ENCODE measurements at regions not wholly inside any gene's neighbourhood (a gene's known extent, or its start where the extent isn't known, plus 50 kb on each side); places are given as distances from the start of the nearest gene placed in this dataset.
"Not testable (repeated sequence)": the region's sequence is repeated elsewhere in the genome, so short reads cannot be mapped to it uniquely, and the experiment has no call there.

GRCh38 chr2:192535956-192536921 lies 341.5 kb upstream of the TMEFF2 start:
- DNase-seq (ENCODE audit: missing footprints) (no peak), ATAC-seq (no peak)
- intact Hi-C loops (cut with DNase I): no loop called here

DNA sequence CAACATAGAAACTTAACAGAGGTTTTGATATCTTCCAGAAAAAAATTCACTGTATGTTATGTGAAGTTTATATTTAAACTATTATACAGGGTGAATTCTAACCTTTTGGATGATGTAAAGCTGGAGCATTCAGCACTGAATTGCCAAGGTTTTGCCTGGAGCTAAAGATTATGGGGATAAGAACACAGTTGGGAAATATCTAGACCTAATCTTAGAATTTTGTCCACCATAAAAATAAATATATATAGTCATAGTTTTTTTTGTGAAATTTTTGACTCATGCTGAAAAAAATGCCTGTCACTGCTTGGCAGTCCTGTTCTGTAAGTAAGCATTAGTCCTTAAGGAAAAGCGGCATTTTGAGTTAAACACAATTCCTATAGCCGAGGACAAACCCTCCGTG lies 339.3 kb upstream of the TMEFF2 start:
- intact Hi-C loops (cut with DNase I): no loop called here
- no peak for DNase-seq (ENCODE audit: missing footprints)
- no peak for ATAC-seq

DNA sequence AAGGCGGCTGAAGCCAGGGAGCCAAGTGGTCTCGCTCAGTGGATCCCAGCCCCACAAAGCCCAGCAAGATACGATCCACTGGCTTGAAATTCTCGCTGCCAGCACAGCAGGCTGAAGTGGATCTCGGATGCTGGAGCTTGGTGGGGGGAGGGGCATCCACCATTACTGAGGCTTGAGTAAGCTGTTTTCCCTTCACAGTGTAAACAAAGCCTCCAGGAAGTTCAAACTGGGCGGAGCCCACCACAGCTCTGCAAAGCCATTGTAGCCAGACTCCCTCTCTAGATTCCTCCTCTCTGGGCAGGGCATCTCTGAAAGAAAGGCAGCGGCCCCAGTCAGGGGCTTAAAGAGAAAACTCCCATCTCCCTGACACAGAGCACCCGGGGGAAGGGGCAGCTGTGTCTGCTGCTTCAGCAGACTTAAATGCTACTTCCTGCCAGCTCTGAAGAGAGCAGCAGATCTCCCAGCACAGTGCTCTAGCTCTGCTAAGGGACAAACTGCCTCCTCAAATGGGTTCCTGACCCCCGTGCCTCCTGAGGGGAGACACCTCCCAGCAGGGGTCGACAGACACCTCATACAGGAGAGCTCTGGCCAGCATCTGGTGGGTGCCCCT lies 330.0 kb upstream of the TMEFF2 start:
- intact Hi-C loops (cut with DNase I); ATAC-seq; DNase-seq (ENCODE audit: missing footprints): not testable (repeated sequence)

GRCh38 chr2:192524214-192524613 lies 329.5 kb upstream of the TMEFF2 start:
- DNase-seq (ENCODE audit: missing footprints); intact Hi-C loops (cut with DNase I); ATAC-seq: not testable (repeated sequence)

GRCh38 chr2:192515937-192516336 lies 321.2 kb upstream of the TMEFF2 start:
- intact Hi-C loops (cut with DNase I): no loop called here
- ATAC-seq: no peak
- no peak for DNase-seq (ENCODE audit: missing footprints)

DNA sequence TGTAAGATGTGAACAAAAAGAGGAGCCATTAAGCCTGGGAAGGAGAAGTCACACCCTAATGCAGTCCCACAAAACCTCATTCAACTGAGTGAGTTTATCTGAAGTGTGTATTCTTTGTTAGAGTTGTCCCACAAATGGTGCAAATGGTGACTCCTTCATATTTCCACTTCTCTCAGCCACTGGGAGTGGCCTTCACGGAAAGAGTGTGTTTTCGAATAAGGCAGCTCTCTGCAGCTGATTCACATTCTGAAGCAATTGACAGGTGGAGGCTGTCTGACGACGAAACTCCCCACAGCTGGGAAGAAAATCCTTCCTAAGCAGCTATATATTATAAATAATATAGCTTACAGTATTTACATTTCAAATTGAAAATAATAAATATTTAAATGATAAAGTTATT lies 318.8 kb upstream of the TMEFF2 start:
- intact Hi-C loops (cut with DNase I): no loop called here
- DNase-seq (ENCODE audit: missing footprints): no peak
- ATAC-seq: no peak

DNA sequence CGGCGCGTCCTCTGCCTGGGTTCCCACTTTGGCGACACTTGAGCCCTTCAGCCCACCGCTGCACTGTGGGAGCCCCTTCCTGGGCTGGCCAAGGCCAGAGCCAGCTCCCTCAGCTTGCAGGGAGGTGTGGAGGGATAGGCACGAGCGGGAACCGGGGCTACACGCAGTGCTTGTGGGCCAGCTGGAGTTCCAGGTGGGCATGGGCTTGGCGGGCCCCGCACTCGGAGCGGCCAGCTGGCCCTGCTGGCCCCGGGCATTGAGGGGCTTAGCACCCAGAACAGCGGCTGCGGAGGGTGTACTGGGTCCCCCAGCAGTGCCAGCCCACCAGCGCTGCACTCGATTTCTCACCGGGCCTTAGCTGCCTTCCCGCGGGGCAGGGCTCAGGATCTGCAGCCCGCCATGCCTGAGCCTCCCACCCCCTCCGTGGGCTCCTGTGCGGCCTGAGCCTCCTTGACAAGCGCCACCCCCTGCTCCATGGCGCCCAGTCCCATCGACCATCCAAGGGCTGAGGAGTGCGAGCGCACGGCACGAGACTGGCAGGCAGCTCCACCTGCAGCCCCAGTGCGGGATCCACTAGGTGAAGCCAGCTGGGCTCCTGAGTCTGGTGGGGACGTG lies 313.2 kb upstream of the TMEFF2 start:
- ATAC-seq; intact Hi-C loops (cut with DNase I); DNase-seq (ENCODE audit: missing footprints): not testable (repeated sequence)

- no peak for DNase-seq (ENCODE audit: missing footprints)
- no peak for ATAC-seq
- intact Hi-C loops (cut with DNase I): no loop called here
Observed at GRCh38 chr2:192500550-192501200, 305.9 kb upstream of the TMEFF2 start.

DNA sequence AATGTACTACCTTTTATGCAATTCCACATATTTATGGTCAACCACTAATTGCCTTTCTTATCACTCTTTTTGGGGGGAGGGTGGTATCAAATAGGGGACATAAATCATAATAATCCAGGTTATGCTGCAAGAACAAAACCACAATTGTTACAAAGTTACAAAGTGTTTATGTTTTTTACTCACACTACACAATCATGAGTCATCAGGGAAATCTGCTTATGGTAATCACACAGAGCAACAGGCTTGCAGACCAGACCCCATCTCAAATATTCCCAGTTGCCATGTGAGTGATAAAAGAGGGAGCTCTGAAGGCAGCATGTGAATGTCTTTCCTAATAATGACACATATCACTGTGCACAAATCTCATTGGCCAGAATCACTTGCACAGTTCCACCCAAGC lies 304.7 kb upstream of the TMEFF2 start:
- no peak for DNase-seq (ENCODE audit: missing footprints)
- ATAC-seq: no peak
- intact Hi-C loops (cut with DNase I): no loop called here

GRCh38 chr2:192498747-192499146 lies 304.0 kb upstream of the TMEFF2 start:
- ATAC-seq (no peak), DNase-seq (ENCODE audit: missing footprints) (no peak)
- intact Hi-C loops (cut with DNase I): no loop called here

DNA sequence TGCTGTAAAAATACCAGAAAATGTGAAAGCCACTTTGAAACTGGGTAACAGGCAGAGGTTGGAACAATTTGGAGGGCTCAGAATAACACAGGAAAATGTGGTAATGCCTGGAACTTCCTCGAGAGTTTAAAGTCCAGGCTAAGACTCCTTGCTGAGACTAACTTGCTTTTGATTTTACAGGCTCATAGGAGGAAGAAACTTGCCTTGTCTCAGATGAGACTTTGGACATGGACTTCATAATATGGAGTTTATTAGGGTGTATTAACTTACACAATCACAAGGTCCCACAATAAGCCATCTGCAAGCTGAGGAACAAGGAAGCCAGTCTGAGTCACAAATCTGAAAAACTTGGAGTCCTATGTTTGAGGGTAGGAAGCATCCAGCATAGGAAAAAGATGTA lies 293.4 kb upstream of the TMEFF2 start:
- DNase-seq (ENCODE audit: missing footprints); intact Hi-C loops (cut with DNase I); ATAC-seq: not testable (repeated sequence)

DNA sequence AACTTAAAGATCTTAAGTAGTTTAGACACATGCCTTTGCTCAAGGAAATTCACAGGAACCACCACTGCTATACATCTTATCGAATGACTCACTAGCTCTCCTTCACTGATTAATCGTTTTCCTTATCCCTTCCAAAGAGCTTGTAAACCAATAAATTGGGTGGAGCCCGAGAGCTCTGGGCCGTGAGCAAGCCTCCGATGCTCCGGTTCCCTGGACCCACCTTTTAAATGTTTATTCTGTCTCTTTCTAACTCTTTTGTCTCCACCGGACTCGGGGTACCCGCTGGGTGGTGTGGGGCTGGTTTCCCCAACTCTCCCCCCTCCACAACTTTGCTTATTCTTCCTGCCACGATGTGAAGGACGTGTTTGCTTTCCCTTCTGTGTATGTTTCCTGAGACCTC lies 292.9 kb upstream of the TMEFF2 start:
- intact Hi-C loops (cut with DNase I): no loop called here
- no peak for DNase-seq (ENCODE audit: missing footprints)
- no peak for ATAC-seq

- ATAC-seq: no peak
- no peak for DNase-seq (ENCODE audit: missing footprints)
- intact Hi-C loops (cut with DNase I): no loop called here
Observed at GRCh38 chr2:192484903-192485302, 290.2 kb upstream of the TMEFF2 start.

- DNase-seq (ENCODE audit: missing footprints): no peak
- intact Hi-C loops (cut with DNase I): no loop called here
Observed at GRCh38 chr2:192480984-192481383, 286.3 kb upstream of the TMEFF2 start.

GRCh38 chr2:192473331-192473730 lies 278.6 kb upstream of the TMEFF2 start:
- intact Hi-C loops (cut with DNase I): no loop called here
- DNase-seq (ENCODE audit: missing footprints) (no peak), ATAC-seq (no peak)

More at GRCh38 chr2:192480984-192481383, 286.3 kb upstream of the TMEFF2 start:
- no peak for ATAC-seq

GRCh38 chr2:192471982-192472381 lies 277.2 kb upstream of the TMEFF2 start:
- intact Hi-C loops (cut with DNase I): no loop called here
- ATAC-seq (no peak), DNase-seq (ENCODE audit: missing footprints) (no peak)

DNA sequence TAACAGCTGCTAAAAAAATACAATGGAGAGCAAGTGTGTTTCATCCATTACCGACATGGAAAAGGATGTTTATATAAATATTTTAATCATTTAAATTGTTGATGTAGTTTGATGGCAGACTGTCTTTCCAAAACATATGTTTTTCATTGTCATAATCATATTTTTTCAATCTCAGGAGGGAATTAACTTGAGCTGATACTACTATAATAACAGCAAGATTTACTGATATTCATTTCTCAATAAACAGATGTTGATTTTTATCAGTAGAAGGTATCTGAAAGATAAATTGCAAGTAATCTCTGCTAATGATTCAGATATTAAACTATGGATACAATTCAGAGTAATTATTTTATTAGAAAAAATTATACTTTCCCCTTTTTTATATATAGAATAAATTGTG lies 274.9 kb upstream of the TMEFF2 start:
- intact Hi-C loops (cut with DNase I): no loop called here
- DNase-seq (ENCODE audit: missing footprints): no peak
- no peak for ATAC-seq

DNA sequence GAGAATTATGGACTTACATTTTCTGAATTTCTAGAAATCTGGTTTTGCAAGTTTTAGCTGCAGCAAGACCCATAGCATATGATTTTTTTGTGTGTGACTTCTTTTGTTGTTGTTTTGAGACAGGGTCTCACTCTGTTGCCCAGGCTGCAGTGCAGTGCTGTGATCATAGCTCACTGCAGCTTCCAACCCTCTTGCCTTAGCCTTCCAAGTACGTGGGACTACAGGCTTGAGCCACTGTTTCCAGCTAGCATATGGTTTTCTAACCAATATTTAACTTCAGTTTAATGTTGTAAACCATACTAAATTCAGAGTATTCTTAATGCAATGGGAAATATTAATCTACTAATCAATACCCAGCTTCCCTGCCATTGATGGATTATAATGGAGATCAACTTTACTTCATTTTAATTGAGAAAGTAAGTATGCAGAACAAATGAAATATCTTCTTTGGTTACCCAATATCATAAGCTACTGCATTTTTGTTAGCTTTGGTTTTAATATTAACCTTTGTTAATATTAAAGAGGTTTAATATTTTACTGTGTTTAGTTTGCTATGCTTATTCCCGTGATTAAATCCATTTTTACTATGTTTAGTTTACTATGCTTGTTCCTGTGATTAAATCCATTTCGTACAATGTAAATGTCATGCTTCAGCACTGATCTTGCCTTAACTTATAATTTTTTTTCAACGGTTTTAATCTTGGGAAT lies 273.4 kb upstream of the TMEFF2 start:
- intact Hi-C loops (cut with DNase I): no loop called here
- DNase-seq (ENCODE audit: missing footprints) (no peak), ATAC-seq (no peak)

DNA sequence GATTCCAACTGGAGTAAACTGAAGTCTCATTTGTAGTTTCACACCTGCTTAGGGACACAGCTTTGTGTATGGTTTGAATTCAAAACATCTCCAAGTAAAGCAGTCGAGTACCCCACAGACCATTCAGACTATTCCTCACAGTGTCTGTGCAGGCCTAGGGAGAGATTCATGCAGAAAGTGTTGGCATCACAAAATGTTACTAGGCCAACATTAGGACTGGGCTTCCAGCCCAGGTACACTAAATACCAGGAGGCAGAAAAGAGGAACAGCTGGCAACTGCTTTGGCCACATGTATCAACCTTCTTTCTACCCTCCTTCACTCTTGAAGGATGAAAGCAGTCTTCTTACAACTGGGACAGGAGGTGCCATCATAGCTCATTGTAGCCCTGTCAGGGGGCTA lies 270.4 kb upstream of the TMEFF2 start:
- no peak for DNase-seq (ENCODE audit: missing footprints)
- no peak for ATAC-seq
- intact Hi-C loops (cut with DNase I): no loop called here

All from Right ventricle myocardium inferior (tissue), 1 donor.